Left lung (tissue), 4 donors: ENCODE measurements at regions not wholly inside any gene's neighbourhood (a gene's known extent, or its start where the extent isn't known, plus 50 kb on each side); places are given as distances from the start of the nearest gene placed in this dataset.

ENCODE experiments used
- ATAC-seq: fragments of 200-7000 bp; cut with Tn5 transposase; one replicate; pipeline ENCODE4 v1.9.1; 2020; ENCODE audit warnings: moderate library complexity
- DNase-seq, 4 donors: peaks; one replicate each; pipeline ENCODE4 v3.0.0-alpha.2; 2013 to 2020
- H3K27ac ChIP-seq, 2 donors: fragments of 200-600 bp; sonication (generic) in 1 of 2; one replicate each; pipeline versions ENCODE4 v1.5.0 to v1.8.0; 2020 to 2021
- H3K27me3 ChIP-seq, 2 donors: fragments of 200-600 bp; sonication (generic) in 1 of 2; one replicate each; pipeline versions ENCODE4 v1.5.0 to v1.8.0; 2020 to 2021
- H3K36me3 ChIP-seq, 2 donors: fragments of 200-600 bp; sonication (generic) in 1 of 2; one replicate each; pipeline versions ENCODE4 v1.5.0 to v1.8.0; 2020 to 2021
- H3K4me1 ChIP-seq, 2 donors: fragments of 200-600 bp; one replicate each; pipeline ENCODE4 v1.8.0; 2021
- H3K4me3 ChIP-seq, 2 donors: fragments of 200-600 bp; sonication (generic) in 1 of 2; one replicate each; pipeline versions ENCODE4 v1.5.0 to v1.8.0; 2020 to 2021; ENCODE audit warnings: mild to moderate bottlenecking in 1 of 2
- H3K9me3 ChIP-seq, 2 donors: fragments of 200-600 bp; sonication (generic) in 1 of 2; one replicate each; pipeline versions ENCODE4 v1.5.0 to v1.8.0; 2020 to 2021
- intact Hi-C, 2 donors: fragments of 100-400 bp; cut with DNase I; formaldehyde crosslinking; loops; one replicate each; pipeline versions ENCODE4 v1.11.2 to v1.14.2; 2022
- TF ChIP-seq, protein P1 (sequence below), 2 donors: fragments of 200-600 bp; sonication (generic) in 1 of 2; IDR thresholded peaks; one replicate each; pipeline versions ENCODE4 v1.5.0 to v1.8.0; 2021; ENCODE audit warnings: antibody characterized with exemption in 2 of 2
- donor health status: DM: no; HTN: yes; CAD: no.
- donor health status: DM: no; HTN: no; CAD: no.

- Histone ChIP-seq H3K27me3 (no peaks in the 10 kb centered on the region), H3K9me3 (no peaks in the 10 kb centered on the region)
Measured at GRCh38 chr21:32909393-32909792, 116.3 kb upstream of the OLIG2 start.

DNA sequence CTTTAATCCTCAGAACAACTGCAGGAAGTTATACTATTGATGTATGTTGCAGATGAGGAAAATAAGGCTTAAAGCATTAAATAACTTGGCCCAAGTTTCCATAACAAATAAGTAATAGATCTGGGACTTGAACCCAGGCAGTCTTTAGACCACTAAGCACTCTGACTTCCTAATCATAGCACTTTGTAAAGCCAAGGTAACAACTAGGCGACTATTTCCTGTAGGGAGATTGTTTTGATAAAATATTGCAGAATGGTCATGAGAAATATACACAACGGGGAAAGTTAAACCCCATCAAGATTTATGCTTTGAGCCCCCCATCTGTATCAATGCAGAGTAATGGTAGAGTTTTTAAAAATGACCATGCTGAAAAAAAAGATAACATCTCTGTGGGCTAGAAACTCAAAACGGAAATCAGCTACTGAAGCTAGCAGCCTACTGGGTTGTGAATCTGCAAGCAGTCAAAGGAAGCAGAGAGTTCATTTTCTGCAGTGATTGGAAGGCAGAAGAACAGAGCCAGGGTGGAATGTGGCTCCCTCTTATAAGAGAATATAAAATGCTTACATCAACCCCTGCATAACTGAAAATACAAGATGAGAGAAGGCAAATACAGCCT lies 111.2 kb upstream of the OLIG2 start:
- Histone ChIP-seq H3K27ac (no peak overlapping the region), H3K36me3 (no peaks in the 10 kb centered on the region), H3K9me3 (no peaks in the 10 kb centered on the region), H3K4me3 (no peak overlapping the region), H3K27me3 (no peaks in the 10 kb centered on the region), H3K4me1 (no peaks in the 10 kb centered on the region)
- DNase-seq = no peak
- intact Hi-C loops = no loop called here
- TF ChIP-seq, protein P1, sequence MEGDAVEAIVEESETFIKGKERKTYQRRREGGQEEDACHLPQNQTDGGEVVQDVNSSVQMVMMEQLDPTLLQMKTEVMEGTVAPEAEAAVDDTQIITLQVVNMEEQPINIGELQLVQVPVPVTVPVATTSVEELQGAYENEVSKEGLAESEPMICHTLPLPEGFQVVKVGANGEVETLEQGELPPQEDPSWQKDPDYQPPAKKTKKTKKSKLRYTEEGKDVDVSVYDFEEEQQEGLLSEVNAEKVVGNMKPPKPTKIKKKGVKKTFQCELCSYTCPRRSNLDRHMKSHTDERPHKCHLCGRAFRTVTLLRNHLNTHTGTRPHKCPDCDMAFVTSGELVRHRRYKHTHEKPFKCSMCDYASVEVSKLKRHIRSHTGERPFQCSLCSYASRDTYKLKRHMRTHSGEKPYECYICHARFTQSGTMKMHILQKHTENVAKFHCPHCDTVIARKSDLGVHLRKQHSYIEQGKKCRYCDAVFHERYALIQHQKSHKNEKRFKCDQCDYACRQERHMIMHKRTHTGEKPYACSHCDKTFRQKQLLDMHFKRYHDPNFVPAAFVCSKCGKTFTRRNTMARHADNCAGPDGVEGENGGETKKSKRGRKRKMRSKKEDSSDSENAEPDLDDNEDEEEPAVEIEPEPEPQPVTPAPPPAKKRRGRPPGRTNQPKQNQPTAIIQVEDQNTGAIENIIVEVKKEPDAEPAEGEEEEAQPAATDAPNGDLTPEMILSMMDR (IDR thresholded peaks at IDR 0.05) = no peak
- ATAC-seq = no peak

More at GRCh38 chr21:32909393-32909792, 116.3 kb upstream of the OLIG2 start:
- ATAC-seq (no peak), DNase-seq (no peak)
- TF ChIP-seq, protein P1 (IDR thresholded peaks at IDR 0.05) = no peak
- Histone ChIP-seq H3K27ac (no peak overlapping the region), H3K4me3 (no peak overlapping the region), H3K4me1 (no peaks in the 10 kb centered on the region), H3K36me3 (no peaks in the 10 kb centered on the region)
- intact Hi-C loops = no loop called here

DNA sequence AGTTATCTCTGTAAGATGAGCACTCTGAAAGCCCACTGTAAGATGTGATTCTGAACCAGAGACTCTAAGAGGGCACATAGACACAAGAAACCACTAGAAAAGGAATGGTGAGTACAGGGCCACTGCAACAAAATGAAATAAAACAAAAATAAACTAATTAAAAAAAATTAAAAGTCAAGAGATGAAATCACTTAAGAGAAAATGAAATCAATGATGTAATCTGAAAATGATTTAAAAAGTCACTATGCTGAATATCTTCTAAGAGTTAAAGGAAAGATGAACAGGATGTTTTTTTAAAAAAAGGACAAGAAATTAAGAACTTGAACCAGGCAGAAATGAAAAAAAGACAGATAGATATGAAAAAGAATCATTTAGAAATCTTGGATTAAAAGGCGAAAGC lies 110.6 kb upstream of the OLIG2 start:
- TF ChIP-seq, protein P1 (IDR thresholded peaks at IDR 0.05) = no peak
- ATAC-seq = no peak

GRCh38 chr21:32916088-32916487 lies 109.6 kb upstream of the OLIG2 start:
- H3K27ac ChIP-seq = no peak overlapping the region
- DNase-seq (no peak), ATAC-seq (no peak)
- no peaks in the 10 kb centered on the region for H3K4me1 ChIP-seq
- no peaks in the 10 kb centered on the region for H3K27me3 ChIP-seq
- TF ChIP-seq, protein P1 (IDR thresholded peaks at IDR 0.05) = no peak
- no peak overlapping the region for H3K4me3 ChIP-seq
- H3K9me3 ChIP-seq = no peaks in the 10 kb centered on the region
- intact Hi-C loops = no loop called here
- H3K36me3 ChIP-seq = no peaks in the 10 kb centered on the region

More for the DNA sequence above, 110.6 kb upstream of the OLIG2 start:
- intact Hi-C loops = no loop called here
- Histone ChIP-seq H3K4me1 (no peaks in the 10 kb centered on the region), H3K27ac (no peak overlapping the region), H3K27me3 (no peaks in the 10 kb centered on the region), H3K9me3 (no peaks in the 10 kb centered on the region), H3K4me3 (no peak overlapping the region), H3K36me3 (no peaks in the 10 kb centered on the region)
- DNase-seq = no peak

- Histone ChIP-seq H3K4me1 (no peaks in the 10 kb centered on the region), H3K27ac (no peak overlapping the region), H3K36me3 (no peaks in the 10 kb centered on the region), H3K4me3 (no peak overlapping the region), H3K27me3 (no peaks in the 10 kb centered on the region), H3K9me3 (no peaks in the 10 kb centered on the region)
- TF ChIP-seq, protein P1 (IDR thresholded peaks at IDR 0.05) = no peak
- no peak for DNase-seq
- intact Hi-C loops = no loop called here
- ATAC-seq = no peak
Measured at GRCh38 chr21:32916522-32917099, 109.1 kb upstream of the OLIG2 start.
